ENCODE measurements at regions not wholly inside any gene's neighbourhood (a gene's known extent, or its start where the extent isn't known, plus 50 kb on each side); places are given as distances from the start of the nearest gene placed in this dataset.

DNA sequence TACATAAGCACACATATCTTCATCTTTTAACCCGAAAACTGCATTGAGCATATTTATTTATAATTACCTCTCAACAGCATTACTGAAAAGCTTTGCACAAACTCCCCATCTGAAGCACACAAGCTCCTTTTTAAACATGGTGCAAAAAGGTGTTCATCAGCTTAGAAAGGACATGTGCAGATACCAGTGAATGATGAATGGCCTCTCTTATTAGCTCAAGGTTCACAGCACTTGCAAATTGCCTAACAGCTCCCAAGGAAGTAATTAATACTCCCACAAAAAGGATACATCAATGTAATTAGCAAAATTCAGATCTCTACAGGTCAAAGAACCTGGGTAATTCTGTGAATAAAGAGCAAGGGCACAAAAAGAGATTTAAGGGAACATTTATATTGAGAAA is 422.0 kb downstream of the HINT1 start (continued):
- TF ChIP-seq, protein P1, sequence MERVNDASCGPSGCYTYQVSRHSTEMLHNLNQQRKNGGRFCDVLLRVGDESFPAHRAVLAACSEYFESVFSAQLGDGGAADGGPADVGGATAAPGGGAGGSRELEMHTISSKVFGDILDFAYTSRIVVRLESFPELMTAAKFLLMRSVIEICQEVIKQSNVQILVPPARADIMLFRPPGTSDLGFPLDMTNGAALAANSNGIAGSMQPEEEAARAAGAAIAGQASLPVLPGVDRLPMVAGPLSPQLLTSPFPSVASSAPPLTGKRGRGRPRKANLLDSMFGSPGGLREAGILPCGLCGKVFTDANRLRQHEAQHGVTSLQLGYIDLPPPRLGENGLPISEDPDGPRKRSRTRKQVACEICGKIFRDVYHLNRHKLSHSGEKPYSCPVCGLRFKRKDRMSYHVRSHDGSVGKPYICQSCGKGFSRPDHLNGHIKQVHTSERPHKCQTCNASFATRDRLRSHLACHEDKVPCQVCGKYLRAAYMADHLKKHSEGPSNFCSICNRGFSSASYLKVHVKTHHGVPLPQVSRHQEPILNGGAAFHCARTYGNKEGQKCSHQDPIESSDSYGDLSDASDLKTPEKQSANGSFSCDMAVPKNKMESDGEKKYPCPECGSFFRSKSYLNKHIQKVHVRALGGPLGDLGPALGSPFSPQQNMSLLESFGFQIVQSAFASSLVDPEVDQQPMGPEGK (tag by site-specific recombination; IDR thresholded peaks at IDR 0.05), result no peak
- TF ChIP-seq, protein P2, sequence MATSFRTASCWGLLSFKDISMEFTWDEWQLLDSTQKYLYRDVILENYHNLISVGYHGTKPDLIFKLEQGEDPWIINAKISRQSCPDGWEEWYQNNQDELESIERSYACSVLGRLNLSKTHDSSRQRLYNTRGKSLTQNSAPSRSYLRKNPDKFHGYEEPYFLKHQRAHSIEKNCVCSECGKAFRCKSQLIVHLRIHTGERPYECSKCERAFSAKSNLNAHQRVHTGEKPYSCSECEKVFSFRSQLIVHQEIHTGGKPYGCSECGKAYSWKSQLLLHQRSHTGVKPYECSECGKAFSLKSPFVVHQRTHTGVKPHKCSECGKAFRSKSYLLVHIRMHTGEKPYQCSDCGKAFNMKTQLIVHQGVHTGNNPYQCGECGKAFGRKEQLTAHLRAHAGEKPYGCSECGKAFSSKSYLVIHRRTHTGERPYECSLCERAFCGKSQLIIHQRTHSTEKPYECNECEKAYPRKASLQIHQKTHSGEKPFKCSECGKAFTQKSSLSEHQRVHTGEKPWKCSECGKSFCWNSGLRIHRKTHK (tag by site-specific recombination; IDR thresholded peaks at IDR 0.05), result no peak
- TF ChIP-seq ZNF707 (tag by site-specific recombination; IDR thresholded peaks at IDR 0.05), result no peak

DNA sequence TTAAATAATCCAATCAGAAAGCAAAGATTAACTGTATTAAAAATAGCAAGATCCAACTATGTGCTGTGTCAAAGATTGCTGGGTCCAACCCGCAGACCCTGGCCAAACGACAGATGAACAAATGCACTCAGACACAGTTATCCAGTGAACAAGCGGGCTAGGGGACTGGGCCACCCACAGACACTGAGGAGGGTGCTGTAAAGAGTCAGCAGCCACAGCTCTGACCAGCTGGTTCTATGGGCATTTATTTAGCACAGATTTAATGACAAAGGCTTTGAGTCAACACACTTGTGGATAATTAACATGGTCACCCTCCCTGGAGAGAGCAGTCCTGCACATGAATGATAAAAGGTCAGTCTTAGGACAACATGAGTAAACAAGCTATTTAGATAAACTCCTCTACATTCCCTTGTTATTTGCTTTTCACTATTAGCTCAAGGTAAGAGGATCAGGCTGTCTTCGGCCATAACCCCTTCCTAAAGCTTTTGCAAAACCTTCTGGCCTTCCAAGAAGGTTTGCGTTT is 424.9 kb downstream of the HINT1 start:
- H3K27ac ChIP-seq (ENCODE audit: extremely low read depth, low read depth, low read length), result no peak overlapping the region

DNA sequence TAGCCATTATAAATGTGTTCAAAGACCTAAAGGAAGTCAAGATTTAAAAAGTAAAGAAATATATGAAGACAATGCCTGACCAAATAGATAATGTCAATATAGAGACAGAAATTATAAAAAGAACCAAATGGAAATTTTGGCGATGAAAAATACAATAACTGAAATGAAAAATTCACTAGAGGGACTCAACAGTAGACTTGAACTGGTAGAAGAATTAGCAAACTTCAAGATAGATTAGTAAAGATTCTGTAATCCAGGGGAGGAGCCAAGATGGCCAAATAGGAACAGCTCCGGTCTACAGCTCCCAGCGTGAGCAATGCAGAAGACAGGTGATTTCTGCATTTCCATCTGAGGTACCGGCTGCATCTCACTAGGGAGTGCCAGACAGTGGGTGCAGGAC is 433.2 kb downstream of the HINT1 start:
- CTCF ChIA-PET, result no interaction called here
- TF ChIP-seq SETDB1 (IDR thresholded peaks at IDR 0.05; ENCODE audit: insufficient read length, low read length), result peak; percentile 74
- TF ChIP-seq ZNF133 (tag by site-specific recombination; IDR thresholded peaks at IDR 0.05), result no peak
- H3K9me3 ChIP-seq (ENCODE audit: control insufficient read depth, insufficient read depth, low read depth, low read length), result no peaks in the 10 kb centered on the region
- H3K36me3 ChIP-seq (ENCODE audit: control insufficient read depth in 2 of 2, insufficient read depth in 1 of 2, low read length in 2 of 2), result no peaks in the 10 kb centered on the region
- H3K27ac ChIP-seq (ENCODE audit: extremely low read depth, low read depth, low read length), result no peak overlapping the region
- H3K4me3 ChIP-seq (ENCODE audit: low read depth, low read length), result no peak overlapping the region
- H3K4me1 ChIP-seq (ENCODE audit: control insufficient read depth, insufficient read depth, low read length), result no peaks in the 10 kb centered on the region
- POLR2A ChIA-PET, result no interaction called here

More for the DNA sequence above, 424.9 kb downstream of the HINT1 start:
- Histone ChIP-seq H3K4me1 (ENCODE audit: control insufficient read depth, insufficient read depth, low read length) (no peaks in the 10 kb centered on the region), H3K4me3 (ENCODE audit: low read depth, low read length) (no peak overlapping the region), H3K36me3 (ENCODE audit: control insufficient read depth in 2 of 2, insufficient read depth in 1 of 2, low read length in 2 of 2) (no peaks in the 10 kb centered on the region), H3K9me3 (ENCODE audit: control insufficient read depth, insufficient read depth, low read depth, low read length) (no peaks in the 10 kb centered on the region)
- CTCF ChIA-PET, result no interaction called here
- TF ChIP-seq KLF1 (tag by site-specific recombination; IDR thresholded peaks at IDR 0.05) (no peak), ZNF555 (tag by site-specific recombination; conservative IDR thresholded peaks at IDR 0.05) (no peak), ZNF302 (tag by site-specific recombination; IDR thresholded peaks at IDR 0.05; ENCODE audit: low read depth) (no peak), ZNF114 (tag by site-specific recombination; IDR thresholded peaks at IDR 0.05) (no peak), ZNF473 (tag by site-specific recombination; IDR thresholded peaks at IDR 0.05) (no peak), RBAK (tag by site-specific recombination; IDR thresholded peaks at IDR 0.05) (no peak), ZNF10 (tag by site-specific recombination; IDR thresholded peaks at IDR 0.05) (no peak), ZNF274 (IDR thresholded peaks at IDR 0.05; ENCODE audit: low read length) (no peak), ZNF274 (tag by site-specific recombination; IDR thresholded peaks at IDR 0.05; ENCODE audit: borderline replicate concordance) (no peak), ZNF76 (tag by site-specific recombination; IDR thresholded peaks at IDR 0.05; ENCODE audit: borderline replicate concordance, low read depth) (no peak)
- TF ChIP-seq, protein P3, sequence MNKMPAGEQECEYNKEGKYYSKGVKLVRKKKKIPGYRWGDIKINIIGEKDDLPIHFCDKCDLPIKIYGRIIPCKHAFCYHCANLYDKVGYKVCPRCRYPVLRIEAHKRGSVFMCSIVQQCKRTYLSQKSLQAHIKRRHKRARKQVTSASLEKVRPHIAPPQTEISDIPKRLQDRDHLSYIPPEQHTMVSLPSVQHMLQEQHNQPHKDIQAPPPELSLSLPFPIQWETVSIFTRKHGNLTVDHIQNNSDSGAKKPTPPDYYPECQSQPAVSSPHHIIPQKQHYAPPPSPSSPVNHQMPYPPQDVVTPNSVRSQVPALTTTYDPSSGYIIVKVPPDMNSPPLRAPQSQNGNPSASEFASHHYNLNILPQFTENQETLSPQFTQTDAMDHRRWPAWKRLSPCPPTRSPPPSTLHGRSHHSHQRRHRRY (tag by site-specific recombination; IDR thresholded peaks at IDR 0.05), result no peak
- TF ChIP-seq, protein P4, sequence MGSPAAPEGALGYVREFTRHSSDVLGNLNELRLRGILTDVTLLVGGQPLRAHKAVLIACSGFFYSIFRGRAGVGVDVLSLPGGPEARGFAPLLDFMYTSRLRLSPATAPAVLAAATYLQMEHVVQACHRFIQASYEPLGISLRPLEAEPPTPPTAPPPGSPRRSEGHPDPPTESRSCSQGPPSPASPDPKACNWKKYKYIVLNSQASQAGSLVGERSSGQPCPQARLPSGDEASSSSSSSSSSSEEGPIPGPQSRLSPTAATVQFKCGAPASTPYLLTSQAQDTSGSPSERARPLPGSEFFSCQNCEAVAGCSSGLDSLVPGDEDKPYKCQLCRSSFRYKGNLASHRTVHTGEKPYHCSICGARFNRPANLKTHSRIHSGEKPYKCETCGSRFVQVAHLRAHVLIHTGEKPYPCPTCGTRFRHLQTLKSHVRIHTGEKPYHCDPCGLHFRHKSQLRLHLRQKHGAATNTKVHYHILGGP (tag by site-specific recombination; IDR thresholded peaks at IDR 0.05), result no peak
- POLR2A ChIA-PET, result no interaction called here
